DMS153 (cell line): ENCODE measurements at regions not wholly inside any gene's neighbourhood (a gene's known extent, or its start where the extent isn't known, plus 50 kb on each side); places are given as distances from the start of the nearest gene placed in this dataset.

Experiments
- DNase-seq: peaks from one replicate; lab custom pipeline; 2025; lab: John Stamatoyannopoulos, UW

DNA sequence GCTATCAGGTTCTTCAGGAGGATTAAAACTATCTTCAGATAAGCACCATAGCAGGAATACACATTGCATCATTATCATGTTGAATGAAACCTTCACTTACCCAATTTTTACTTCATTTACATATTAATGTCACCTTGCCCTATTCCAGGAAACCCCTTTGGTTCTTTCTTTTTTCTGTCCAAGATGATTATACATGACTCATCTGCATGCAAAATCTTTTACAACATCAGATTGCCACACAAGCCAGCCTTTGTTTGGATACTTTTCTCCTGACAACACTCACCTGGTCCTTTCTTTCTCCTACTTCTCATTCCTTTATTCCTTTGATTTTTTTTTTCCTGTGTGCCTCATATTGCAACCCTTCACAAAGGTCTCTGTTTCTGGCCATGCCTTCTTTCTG lies 200.5 kb upstream of the POU3F2 start:
- no peak for DNase-seq

DNA sequence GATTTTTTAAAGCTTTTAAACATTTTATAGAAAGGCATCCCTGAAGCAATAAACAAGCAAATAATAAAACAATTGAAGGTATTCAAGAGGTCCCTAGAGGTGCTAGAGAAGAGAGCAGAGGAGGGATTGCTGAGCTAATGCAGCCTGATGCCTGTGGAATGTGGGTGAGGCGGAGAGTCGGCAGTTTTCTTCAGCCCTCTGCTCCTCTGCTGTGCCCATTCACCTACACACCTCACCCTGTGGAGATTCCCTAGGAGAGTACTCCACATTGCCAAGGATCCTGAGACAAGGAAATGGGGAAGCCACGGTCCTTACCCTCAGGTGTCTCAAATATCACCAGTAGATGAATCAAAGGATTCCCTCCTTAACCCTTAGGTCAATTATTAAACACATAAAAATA lies 199.8 kb upstream of the POU3F2 start:
- no peak for DNase-seq

DNA sequence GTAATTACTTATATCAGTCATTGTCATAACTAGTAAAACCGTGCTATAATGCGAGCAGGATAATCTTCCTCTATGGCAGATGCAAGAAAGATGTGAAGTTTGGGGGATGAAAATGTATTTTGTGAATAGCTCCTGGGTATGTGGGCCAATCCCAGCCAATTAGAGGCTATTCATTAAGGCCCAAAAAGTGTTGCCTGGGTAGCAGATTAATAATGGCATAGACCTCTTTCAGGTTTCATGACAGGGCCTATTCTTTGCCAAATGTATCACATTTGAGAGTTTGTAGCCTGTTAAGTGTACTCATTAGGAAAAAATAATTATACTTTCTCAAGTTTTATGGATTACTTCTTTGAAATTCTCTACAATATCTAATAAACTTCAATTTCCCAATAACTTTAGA lies 199.2 kb upstream of the POU3F2 start:
- DNase-seq = no peak

DNA sequence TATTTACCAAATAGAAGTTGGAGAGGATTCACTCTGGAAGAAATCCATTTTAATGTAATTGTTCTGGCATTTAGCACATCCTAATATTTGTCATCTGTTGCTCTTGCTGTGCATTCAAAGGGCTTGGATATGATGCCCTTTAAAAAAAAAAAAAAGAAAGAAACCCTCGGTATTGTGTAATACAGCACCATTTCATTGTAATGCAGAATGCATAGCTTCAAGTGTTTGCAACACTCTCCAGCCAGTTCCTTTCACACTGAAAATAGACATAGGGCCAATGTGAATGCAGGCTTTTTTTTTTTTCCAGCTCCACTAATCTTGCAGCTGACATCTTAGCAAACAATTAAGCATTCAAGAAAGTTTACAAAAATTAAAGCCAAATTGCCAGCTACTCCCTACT lies 197.4 kb upstream of the POU3F2 start:
- peak; percentile 76 for DNase-seq

DNA sequence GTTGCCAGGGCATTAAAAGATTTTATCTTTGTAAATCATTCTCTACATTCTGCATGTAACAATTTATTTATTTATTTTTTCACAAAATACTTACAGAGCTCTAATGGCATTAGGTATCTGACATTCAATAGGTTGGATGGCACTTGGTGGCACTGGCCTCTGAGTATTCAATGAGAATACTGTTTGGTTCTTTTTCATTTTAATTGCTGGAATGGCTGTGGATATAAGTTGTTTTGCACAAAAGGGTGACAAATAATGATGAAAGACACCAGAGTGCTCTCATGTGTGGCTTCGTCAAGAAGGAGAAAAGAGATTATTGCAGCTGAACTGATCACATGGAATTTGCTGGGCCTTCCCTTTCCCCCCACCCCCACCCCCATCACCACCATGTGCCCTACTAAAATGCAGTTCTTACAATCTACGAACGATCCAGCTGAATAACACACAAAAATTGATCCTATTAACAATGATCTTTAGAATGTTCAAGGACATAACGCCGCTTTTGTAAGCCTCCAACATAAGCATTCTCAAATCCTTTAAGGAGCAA lies 195.2 kb upstream of the POU3F2 start:
- DNase-seq = no peak

DNA sequence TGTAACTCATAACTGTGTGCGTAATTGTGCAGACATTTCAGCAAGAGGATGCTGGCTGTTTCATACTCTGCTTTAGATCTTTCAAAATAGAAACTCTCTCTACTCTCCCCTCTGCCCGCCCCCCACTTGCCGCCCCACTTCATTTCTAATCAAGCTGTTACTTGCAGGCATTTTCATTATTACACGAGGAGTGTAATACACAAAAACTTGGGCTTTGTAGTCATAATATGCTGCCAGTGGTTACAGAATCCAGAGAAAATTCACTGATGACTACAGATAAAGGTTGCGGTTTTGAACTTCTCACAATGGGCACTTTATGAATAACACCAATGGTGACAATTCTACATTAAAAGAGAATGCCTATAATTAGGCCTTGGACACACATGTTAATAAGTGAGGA lies 194.0 kb upstream of the POU3F2 start:
- DNase-seq = no peak

DNA sequence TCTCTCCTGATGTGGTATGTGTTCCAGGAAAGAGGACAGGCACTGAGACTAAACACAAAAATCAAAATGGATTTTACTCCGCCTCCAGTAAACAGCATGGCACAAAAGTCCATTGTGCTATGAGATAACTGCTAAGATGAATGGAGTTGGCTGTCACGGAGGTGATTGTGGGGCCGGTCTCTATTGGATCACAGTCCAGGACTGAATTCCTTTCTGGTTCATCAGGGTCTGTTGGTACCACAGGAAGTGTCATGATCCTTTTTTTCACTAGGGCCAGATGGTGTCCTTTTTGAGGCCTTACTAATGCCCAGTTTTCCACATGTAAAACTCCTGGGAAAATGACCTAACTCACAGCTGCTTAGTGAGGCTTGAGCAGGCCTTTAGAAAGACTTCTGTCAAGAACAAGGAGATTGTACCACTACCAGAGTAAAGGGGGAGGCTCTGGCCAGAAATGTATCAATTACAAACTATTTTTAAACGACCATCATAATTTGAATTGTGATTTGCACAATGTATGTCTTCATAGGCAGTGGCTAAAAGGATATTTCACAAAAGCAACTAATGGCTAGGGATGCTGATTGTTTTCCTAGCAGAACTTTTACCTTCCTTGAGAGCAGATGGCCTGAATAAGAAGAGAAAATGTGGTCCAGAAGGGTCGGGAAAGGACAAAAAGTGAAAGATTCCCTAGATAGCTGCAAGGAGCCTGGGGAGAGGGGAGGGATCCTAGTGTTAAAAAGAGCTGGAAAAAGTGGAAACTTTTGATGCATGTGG lies 192.2 kb upstream of the POU3F2 start:
- no peak for DNase-seq

DNA sequence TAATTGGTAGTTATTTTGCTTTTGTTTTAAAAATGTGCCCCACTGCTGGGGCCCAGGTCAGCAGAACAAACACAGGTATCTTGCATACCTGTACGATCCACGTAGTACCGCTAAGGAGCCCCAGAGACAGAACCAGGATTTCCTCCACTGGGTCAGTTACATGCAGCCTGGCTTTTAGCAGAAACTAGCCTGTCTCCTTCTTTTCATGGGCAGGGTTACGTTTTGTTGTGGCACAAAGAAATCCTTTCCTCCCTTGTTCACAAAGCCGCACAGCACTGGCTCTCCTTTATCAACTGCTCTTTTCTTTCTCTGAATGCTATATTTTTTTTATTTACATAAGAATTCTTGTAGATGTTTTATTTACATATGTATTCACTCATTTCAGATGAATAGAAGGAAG lies 190.3 kb upstream of the POU3F2 start:
- no peak for DNase-seq

DNA sequence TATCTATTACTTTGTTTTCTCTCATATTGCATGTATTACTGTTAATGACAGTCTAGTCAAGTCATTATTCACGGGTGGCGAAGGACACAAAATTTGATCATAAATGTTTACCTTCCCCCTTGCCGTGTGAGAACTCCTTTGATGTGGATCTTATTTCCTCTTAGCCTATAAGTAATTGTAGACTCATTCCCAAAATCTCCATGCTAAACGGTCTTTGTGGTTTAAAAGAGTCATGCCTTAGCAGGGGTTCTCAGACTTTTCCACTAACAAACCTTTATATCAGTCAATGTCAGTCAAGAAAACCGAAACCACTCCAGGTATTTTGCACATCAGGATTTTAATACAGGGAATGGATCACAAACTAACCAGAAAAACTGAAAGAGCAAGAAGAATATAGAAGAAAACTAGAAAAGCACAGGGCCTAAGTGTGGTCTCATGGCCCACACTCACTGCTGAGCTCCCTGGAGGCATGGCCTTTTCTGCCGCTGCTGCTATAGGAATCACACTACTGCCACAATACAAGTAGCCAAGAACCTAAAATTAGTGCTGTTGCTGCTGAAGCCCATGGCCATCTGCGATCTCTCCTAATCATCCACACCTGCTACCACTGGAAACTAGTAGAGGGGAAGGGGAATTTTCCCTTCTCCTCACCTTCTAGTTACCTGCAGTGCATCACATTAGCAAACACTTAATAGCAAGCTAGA lies 186.0 kb upstream of the POU3F2 start:
- no peak for DNase-seq

DNA sequence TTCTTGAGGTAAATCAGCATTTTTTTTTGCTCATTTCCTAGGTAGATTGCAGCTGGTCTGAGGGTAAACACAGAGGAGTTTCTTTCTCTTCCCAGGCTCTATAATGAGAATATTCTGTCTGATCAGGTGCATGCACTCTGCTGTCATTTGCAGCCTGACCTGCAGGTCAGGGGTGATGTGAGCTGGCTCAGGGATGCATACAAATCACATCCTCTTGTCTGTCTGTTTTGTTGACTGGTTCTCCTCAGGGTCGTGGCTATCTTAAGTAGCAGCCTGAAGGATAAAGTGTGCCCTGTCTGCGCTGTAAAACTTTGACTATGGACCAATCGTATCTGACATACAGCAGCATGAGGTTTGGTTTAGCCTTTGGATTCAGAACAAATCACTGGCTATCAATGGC lies 183.4 kb upstream of the POU3F2 start:
- DNase-seq = no peak

DNA sequence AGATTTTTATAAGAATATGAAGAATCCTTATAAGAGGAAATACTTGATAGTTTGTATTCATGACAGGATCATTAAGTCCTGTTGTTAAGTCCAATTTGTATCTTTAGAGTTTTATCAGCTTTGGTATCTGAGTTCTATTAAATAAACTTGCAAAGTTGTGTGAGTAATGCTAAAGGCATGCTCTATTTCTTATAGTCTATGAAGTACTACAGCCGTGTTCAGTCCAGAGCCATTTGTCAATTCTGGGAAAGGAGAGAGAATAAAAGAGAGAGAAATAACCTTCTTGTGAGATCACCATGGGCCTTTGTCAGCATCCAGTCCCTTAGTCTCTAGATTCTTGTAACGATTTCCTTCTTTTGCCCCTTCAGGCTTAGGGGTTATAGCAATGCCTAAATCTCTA lies 181.2 kb upstream of the POU3F2 start:
- DNase-seq = no peak

DNA sequence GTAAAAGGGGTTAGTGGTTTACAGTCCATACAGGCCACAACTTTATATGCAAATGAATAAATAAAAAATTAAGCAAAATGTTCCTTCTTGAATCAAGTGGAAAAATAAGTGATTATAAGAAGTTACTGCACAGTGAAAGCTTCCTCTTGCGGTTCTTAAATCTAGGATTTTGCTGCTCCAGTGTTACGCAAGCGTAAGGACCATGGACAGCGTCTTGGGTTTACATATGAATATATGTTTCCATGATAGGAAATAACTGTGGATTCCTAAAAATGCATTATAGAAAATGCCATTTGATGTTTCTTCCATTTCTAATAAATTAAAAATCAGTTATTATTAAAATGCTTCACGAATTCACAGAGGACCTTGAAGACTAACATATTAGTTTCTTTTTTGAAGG lies 176.6 kb upstream of the POU3F2 start:
- no peak for DNase-seq

DNA sequence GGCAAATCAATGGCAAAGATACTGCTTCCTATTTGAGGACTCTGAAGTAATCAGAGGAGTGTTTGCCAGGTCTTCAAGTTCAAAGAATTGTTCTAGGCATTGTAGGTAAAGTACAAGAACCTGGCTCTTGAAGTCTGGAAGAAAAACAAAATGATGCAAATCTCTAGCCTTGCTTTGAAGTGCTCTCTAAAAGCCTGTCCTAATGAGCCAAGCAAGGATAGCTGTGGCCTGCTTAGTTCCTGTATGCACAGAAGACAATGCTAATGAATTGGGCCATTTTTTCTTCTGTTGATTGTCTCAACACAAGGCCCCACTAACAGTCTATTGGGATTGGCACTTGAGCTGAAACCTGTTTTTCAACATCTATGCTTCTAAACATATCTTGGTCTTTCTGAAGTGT lies 165.0 kb upstream of the POU3F2 start:
- no peak for DNase-seq

DNA sequence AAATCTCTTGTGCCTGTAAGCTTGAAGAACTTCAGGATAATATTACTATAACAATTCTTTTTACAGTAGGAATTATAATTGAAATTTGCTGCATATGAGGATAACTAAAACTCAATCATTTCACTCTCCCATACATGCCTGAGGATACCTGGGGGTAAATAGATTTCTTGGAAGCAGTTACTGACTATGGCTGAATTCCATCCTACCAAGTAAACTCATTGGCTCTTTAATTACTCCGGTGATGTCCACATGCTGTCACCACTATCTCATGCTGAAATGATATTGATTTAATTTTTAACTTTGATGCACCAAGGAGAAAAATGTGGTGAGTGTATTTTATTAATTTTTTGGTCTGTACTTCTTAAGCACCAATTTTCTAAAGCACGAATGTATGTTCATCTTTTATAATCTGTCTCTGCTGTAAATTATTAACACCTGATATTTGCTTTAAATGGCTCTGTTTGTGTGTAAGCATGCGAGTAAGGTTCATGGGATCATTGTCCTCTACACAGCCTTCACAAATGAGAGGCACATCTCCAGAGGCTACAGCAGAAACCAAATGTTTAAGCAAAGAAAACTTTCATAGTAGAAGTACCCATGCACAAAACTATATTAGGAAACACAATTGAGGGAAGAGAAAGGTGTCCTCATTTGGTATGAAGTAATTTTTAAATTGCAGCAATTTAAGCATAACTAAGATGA lies 164.2 kb upstream of the POU3F2 start:
- DNase-seq = no peak

DNA sequence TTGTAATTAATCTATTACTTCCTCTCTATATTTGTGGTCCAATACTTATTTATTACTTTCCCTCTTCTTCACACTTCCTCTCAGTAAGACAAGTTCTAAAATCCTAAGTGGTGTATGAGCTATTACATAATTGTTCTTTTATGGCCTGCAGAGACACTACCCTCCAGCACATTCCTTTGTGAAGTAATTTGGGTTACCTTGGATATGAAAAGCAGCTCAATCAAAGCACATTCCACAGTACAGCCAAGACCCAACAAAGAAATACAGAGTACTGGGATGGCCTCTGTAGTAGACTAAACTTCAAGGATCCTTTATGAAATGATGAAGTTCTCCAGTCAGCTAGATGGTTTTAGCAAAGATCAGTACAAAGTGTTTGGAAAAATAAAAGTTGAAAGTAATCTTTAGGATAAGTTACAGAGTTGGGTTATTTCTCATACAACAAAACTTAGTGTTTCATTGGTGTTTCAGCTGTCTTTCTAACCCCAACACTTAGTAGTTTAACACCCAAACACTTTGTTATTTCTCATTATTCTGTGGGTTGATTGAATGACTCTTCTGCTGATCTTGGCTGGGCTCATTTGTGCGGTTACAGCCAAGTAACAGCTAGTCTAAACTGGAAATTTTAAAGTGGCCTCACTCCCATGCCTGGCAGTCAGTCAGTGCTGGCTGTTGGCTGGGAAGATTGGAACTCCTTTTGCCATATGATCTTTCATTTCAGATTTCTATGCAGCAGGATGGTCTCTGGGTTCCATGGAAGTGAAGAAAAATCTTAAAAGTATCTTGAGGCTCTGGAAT lies 161.5 kb upstream of the POU3F2 start:
- no peak for DNase-seq

DNA sequence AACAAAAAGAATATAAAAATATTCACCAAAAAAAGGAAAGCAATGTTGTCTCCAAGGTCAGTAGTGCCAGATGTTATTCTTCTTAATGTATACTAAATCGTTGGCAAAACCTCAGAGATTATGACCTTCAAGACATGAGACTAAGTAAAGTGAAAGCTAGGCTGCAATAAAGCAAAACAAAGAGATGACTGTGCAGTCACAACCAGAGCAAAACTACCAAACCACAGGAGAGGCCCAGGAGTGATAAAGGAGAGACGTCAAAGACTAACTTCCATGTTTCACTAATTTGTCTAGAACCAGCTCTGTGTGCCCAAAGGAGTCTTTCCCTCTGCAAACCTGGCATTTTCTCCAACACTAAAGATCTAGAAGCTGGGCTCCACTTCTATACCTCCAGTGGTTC lies 155.9 kb upstream of the POU3F2 start:
- DNase-seq = no peak

DNA sequence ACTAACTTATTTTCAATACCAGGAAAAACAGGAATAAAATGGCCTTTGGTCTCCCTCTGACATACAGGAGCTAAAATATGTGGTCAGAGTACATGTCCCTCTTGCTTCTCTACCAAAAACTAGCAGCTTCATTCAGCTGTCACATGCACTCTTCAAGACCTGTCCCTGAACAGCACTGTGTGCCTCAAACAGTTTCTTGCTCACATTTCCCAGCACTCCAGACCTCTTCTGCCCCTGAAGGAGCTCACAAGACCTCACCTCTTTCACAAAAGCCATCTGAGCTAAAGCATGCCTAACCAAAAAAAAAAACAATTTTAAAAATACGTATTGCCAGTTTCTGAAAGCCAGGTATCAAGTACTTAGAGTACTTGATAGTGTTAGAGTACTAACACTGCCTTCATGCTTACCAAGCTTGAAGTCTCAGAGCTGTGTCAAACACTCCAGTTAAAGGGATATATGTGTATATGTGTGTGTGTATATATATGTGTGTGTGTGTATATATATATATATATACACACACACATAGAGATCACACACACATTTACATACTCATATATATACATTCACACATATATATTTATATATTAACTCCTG lies 148.3 kb upstream of the POU3F2 start:
- DNase-seq = no peak

DNA sequence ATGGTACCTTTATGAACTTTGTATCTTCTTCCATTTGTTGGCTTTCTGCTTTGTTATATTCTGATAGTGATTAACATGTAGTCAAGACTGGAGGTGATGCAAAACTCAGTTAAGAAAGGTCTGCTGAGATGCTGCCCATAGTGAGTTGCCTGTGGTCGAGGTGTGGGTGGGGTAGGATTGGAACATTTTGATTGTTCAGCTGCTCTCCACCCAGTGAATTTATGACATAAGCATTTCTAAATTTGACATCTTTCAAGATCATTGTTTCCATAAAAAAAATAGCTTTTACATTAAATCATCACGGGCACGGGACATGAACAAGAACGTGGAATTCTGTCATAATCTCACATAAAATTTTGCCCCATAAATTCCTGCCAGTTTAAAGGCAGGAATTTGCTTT lies 146.6 kb upstream of the POU3F2 start:
- no peak for DNase-seq

DNA sequence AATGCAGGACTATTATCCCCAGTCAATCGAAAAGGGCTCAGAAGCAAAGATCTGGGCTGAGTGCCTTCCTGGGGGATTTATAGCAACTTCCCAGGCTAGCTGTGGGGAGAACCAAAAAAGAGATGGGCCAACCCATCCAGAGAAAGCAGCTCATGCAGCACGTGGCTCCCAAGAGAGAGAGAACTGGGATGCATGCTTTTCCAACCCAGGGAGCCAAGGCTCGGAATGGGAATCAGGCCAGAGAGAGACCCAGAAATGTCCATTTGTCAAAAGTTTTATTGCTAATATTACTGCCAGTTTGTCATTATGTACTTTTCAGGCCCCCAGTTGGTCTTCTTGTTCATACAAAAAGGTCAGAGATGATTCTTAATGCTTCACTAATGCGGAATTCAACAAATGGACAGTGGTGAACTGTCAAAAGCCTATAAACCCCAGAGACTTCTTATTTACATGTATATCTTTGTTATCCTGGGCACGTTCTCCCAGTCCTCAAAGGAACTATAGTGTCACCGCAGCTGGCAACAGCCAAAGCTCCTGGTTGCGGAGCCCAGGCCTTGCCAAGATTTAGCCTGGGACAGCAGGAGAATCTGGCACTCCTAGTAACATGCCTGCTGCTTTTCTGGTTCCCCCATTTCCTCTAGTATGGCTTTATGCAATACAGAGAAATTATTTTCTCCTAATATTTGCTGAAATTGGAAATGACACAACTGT lies 139.1 kb upstream of the POU3F2 start:
- DNase-seq = no peak

DNA sequence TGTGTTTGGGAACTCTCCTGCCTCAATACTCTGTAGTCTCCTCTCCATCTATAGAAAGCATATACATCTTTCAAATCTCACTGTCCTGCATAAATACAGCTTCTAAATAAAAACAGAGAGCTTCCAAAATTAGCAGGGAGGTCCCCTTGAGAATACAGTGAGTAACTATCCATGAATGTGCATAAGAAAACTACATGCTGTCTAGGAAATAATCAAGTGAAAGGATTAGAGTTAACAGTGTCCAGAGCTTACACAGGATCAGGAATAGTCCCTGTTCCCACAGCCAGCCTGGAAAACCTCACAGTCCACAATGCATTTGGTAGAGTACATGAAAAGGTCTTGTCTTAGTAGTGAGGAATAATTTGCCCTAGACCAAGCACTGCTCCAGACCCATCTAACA lies 123.0 kb upstream of the POU3F2 start:
- no peak for DNase-seq

DNA sequence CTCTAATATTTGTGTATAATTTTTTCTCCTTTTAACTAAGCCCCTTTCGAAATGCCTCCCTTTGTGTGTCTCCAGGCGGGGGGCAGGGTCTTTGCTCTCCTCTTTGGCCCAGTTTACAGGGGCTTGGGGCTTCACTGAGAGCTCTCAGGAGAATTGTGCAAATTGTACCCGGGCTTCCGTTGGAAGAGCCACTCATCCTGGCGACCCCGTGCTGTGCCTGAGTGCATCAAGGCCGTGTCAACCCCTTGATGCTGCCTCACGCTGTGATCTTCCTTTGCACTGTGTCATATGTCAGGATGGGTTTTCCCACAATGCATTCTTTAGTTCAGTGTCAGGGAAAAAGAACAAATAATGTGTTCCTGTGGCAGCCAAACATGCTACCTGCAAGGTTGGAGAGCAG lies 118.0 kb upstream of the POU3F2 start:
- DNase-seq = peak; percentile 6
